CD4-positive, alpha-beta T cell treated with Interleukin-6 for 4 hours (primary cell): ENCODE measurements at regions not wholly inside any gene's neighbourhood (a gene's known extent, or its start where the extent isn't known, plus 50 kb on each side); places are given as distances from the start of the nearest gene placed in this dataset.
"Not testable (repeated sequence)": the region's sequence is repeated elsewhere in the genome, so short reads cannot be mapped to it uniquely, and the experiment has no call there.

ENCODE experiments used
- DNase-seq: peaks from one replicate; pipeline ENCODE4 v3.0.0-alpha.2; 2020; ENCODE audit warnings: mixed read lengths

GRCh38 chr1:60296794-60297193, 223.2 kb upstream of the C1orf87 start:
- no peak for DNase-seq

GRCh38 chr1:60292140-60292539, 218.6 kb upstream of the C1orf87 start:
- no peak for DNase-seq

GRCh38 chr1:60290393-60290792, 216.8 kb upstream of the C1orf87 start:
- DNase-seq, result no peak

GRCh38 chr1:60287536-60287935, 214.0 kb upstream of the C1orf87 start:
- no peak for DNase-seq

- DNase-seq, result no peak
Measured at GRCh38 chr1:60283690-60284089, 210.1 kb upstream of the C1orf87 start.

GRCh38 chr1:60281360-60281932, 207.9 kb upstream of the C1orf87 start:
- no peak for DNase-seq

- DNase-seq, result no peak
Measured at GRCh38 chr1:60280819-60281218, 207.2 kb upstream of the C1orf87 start.

- DNase-seq, result no peak
Measured at GRCh38 chr1:60280256-60280655, 206.7 kb upstream of the C1orf87 start.

GRCh38 chr1:60279798-60280197, 206.2 kb upstream of the C1orf87 start:
- no peak for DNase-seq

GRCh38 chr1:60277269-60277668, 203.7 kb upstream of the C1orf87 start:
- DNase-seq, result no peak

GRCh38 chr1:60274422-60275290, 201.1 kb upstream of the C1orf87 start:
- DNase-seq, result no peak

GRCh38 chr1:60273185-60273584, 199.6 kb upstream of the C1orf87 start:
- DNase-seq, result no peak

- DNase-seq, result no peak
Measured at GRCh38 chr1:60271041-60271440, 197.5 kb upstream of the C1orf87 start.

- no peak for DNase-seq
Measured at GRCh38 chr1:60268451-60268850, 194.9 kb upstream of the C1orf87 start.

GRCh38 chr1:60265560-60266535, 192.3 kb upstream of the C1orf87 start:
- no peak for DNase-seq

- DNase-seq, result no peak
Measured at GRCh38 chr1:60262701-60263100, 189.1 kb upstream of the C1orf87 start.

GRCh38 chr1:60257531-60257930, 184.0 kb upstream of the C1orf87 start:
- DNase-seq, result no peak

- no peak for DNase-seq
Measured at GRCh38 chr1:60255565-60255964, 182.0 kb upstream of the C1orf87 start.

- DNase-seq, result no peak
Measured at GRCh38 chr1:60251426-60251825, 177.9 kb upstream of the C1orf87 start.

GRCh38 chr1:60247467-60247866, 173.9 kb upstream of the C1orf87 start:
- DNase-seq, result not testable (repeated sequence)

GRCh38 chr1:60245324-60245723, 171.8 kb upstream of the C1orf87 start:
- DNase-seq, result no peak

- no peak for DNase-seq
Measured at GRCh38 chr1:60244906-60245305, 171.3 kb upstream of the C1orf87 start.

GRCh38 chr1:60235275-60235674, 161.7 kb upstream of the C1orf87 start:
- DNase-seq, result no peak
